Breast epithelium (tissue), 4 donors: ENCODE measurements at regions not wholly inside any gene's neighbourhood (a gene's known extent, or its start where the extent isn't known, plus 50 kb on each side); places are given as distances from the start of the nearest gene placed in this dataset.

ENCODE experiments used
- DNase-seq, 2 donors: peaks; one replicate each; pipeline ENCODE4 v3.0.0-alpha.2; 2019; ENCODE audit warnings: low spot score in 2 of 2
- H3K27ac ChIP-seq, 2 donors: fragments of 200-600 bp; sonication (generic) in 1 of 2; one replicate each; pipeline ENCODE4 v1.5.1; 2016 to 2019; ENCODE audit warnings: mild to moderate bottlenecking in 1 of 2
- H3K27me3 ChIP-seq, 2 donors: fragments of 200-600 bp; sonication (generic) in 1 of 2; one replicate each; pipeline versions ENCODE4 v1.5.1 to v1.6.0; 2017 to 2019; ENCODE audit warnings: control low read depth in 1 of 2, mild to moderate bottlenecking in 1 of 2
- H3K36me3 ChIP-seq: fragments of 200-600 bp; one replicate; pipeline ENCODE4 v1.5.1; 2019
- H3K4me1 ChIP-seq, 2 donors: fragments of 200-600 bp; sonication (generic); one replicate each; pipeline ENCODE4 v1.5.1; 2016 to 2019; ENCODE audit warnings: control low read depth in 1 of 2
- H3K4me3 ChIP-seq, 3 donors: fragments of 200-600 bp; sonication (generic); 1 replicate in 2 of 3; 2 replicates in 1 of 3; pipeline ENCODE4 v1.5.1; 2016 to 2019; ENCODE audit warnings: mild to moderate bottlenecking in 3 of 3, moderate library complexity in 2 of 3
- H3K9me3 ChIP-seq, 2 donors: fragments of 200-600 bp; sonication (generic) in 1 of 2; one replicate each; pipeline ENCODE4 v1.5.1; 2016 to 2019; ENCODE audit warnings: control low read depth in 1 of 2
- CTCF ChIP-seq, 3 donors: fragments of 450-650 bp; IDR thresholded peaks; one replicate each; pipeline ENCODE4 v1.5.1; 2016 to 2017; ENCODE audit warnings: antibody characterized with exemption in 3 of 3, mild to moderate bottlenecking in 3 of 3, moderate library complexity in 3 of 3
- POLR2A ChIP-seq: fragments of 450-650 bp; IDR thresholded peaks from one replicate; pipeline ENCODE4 v1.6.1; 2016; ENCODE audit warnings: antibody characterized with exemption, mild to moderate bottlenecking, moderate library complexity
- POLR2AphosphoS5 ChIP-seq, 3 donors: sonication (generic); formaldehyde crosslinking; IDR thresholded peaks; one replicate each; pipeline ENCODE4 v1.6.1; 2017; ENCODE audit warnings: antibody characterized with exemption in 3 of 3
- intact Hi-C: fragments of 100-400 bp; cut with DNase I; formaldehyde crosslinking; loops from one replicate; pipeline ENCODE4 v1.15.1; 2023; ENCODE audit warnings: low total_unique reads

GRCh38 chr12:107411792-107412535, 273.6 kb upstream of the PWP1 start:
- no peak for DNase-seq
- intact Hi-C loops: no loop called here
- H3K9me3 ChIP-seq: no peaks in the 10 kb centered on the region

GRCh38 chr12:107415071-107415470, 270.5 kb upstream of the PWP1 start:
- H3K9me3 ChIP-seq: no peaks in the 10 kb centered on the region
- intact Hi-C loops: no loop called here
- TF ChIP-seq CTCF (IDR thresholded peaks at IDR 0.05) (no peak), POLR2AphosphoS5 (IDR thresholded peaks at IDR 0.05) (no peak), POLR2A (no peak)
- no peaks in the 10 kb centered on the region for H3K27me3 ChIP-seq
- no peaks in the 10 kb centered on the region for H3K4me1 ChIP-seq
- H3K4me3 ChIP-seq: no peak overlapping the region
- no peak for DNase-seq
- H3K36me3 ChIP-seq: no peaks in the 10 kb centered on the region
- no peak overlapping the region for H3K27ac ChIP-seq

More at GRCh38 chr12:107411792-107412535, 273.6 kb upstream of the PWP1 start:
- TF ChIP-seq POLR2AphosphoS5 (IDR thresholded peaks at IDR 0.05): no peak
- TF ChIP-seq CTCF (IDR thresholded peaks at IDR 0.05): no peak
- TF ChIP-seq POLR2A: no peak
- Histone ChIP-seq H3K27ac (no peak overlapping the region), H3K4me3 (no peak overlapping the region), H3K27me3 (no peaks in the 10 kb centered on the region), H3K4me1 (no peaks in the 10 kb centered on the region), H3K36me3 (no peaks in the 10 kb centered on the region)

GRCh38 chr12:107415834-107416233, 269.8 kb upstream of the PWP1 start:
- Histone ChIP-seq H3K27ac (peak overlapping the region in 1 of 2 donors; percentile 12), H3K4me1 (no peaks in the 10 kb centered on the region), H3K4me3 (no peak overlapping the region), H3K9me3 (no peaks in the 10 kb centered on the region), H3K36me3 (no peaks in the 10 kb centered on the region), H3K27me3 (no peaks in the 10 kb centered on the region)
- peak in 1 of 2 donors; percentile 67 for DNase-seq
- intact Hi-C loops: no loop called here
- no peak for TF ChIP-seq CTCF (IDR thresholded peaks at IDR 0.05)
- no peak for TF ChIP-seq POLR2A
- no peak for TF ChIP-seq POLR2AphosphoS5 (IDR thresholded peaks at IDR 0.05)

GRCh38 chr12:107417004-107417403, 268.6 kb upstream of the PWP1 start:
- no peak overlapping the region for H3K27ac ChIP-seq
- H3K4me1 ChIP-seq: no peaks in the 10 kb centered on the region
- no peak overlapping the region for H3K4me3 ChIP-seq
- no peak for TF ChIP-seq POLR2A
- no peak for TF ChIP-seq POLR2AphosphoS5 (IDR thresholded peaks at IDR 0.05)
- no peak for TF ChIP-seq CTCF (IDR thresholded peaks at IDR 0.05)
- DNase-seq: no peak
- H3K36me3 ChIP-seq: no peaks in the 10 kb centered on the region
- no peaks in the 10 kb centered on the region for H3K9me3 ChIP-seq
- intact Hi-C loops: no loop called here
- H3K27me3 ChIP-seq: no peaks in the 10 kb centered on the region

GRCh38 chr12:107418981-107419380, 266.6 kb upstream of the PWP1 start:
- H3K36me3 ChIP-seq: no peaks in the 10 kb centered on the region
- H3K4me3 ChIP-seq: no peak overlapping the region
- no peak for TF ChIP-seq POLR2A
- no peak for TF ChIP-seq CTCF (IDR thresholded peaks at IDR 0.05)
- TF ChIP-seq POLR2AphosphoS5 (IDR thresholded peaks at IDR 0.05): no peak
- H3K27ac ChIP-seq: no peak overlapping the region
- H3K4me1 ChIP-seq: no peaks in the 10 kb centered on the region
- no peaks in the 10 kb centered on the region for H3K27me3 ChIP-seq
- H3K9me3 ChIP-seq: no peaks in the 10 kb centered on the region
- intact Hi-C loops: no loop called here
- no peak for DNase-seq
